ENCODE measurements at regions not wholly inside any gene's neighbourhood (a gene's known extent, or its start where the extent isn't known, plus 50 kb on each side); places are given as distances from the start of the nearest gene placed in this dataset.
"Not testable (repeated sequence)": the region's sequence is repeated elsewhere in the genome, so short reads cannot be mapped to it uniquely, and the experiment has no call there.

- no peak for DNase-seq (ENCODE audit: extremely low spot score)
- TF ChIP-seq, protein P1, sequence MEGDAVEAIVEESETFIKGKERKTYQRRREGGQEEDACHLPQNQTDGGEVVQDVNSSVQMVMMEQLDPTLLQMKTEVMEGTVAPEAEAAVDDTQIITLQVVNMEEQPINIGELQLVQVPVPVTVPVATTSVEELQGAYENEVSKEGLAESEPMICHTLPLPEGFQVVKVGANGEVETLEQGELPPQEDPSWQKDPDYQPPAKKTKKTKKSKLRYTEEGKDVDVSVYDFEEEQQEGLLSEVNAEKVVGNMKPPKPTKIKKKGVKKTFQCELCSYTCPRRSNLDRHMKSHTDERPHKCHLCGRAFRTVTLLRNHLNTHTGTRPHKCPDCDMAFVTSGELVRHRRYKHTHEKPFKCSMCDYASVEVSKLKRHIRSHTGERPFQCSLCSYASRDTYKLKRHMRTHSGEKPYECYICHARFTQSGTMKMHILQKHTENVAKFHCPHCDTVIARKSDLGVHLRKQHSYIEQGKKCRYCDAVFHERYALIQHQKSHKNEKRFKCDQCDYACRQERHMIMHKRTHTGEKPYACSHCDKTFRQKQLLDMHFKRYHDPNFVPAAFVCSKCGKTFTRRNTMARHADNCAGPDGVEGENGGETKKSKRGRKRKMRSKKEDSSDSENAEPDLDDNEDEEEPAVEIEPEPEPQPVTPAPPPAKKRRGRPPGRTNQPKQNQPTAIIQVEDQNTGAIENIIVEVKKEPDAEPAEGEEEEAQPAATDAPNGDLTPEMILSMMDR (IDR thresholded peaks at IDR 0.05; ENCODE audit: control extremely low read depth, extremely low read depth, low read depth, missing control alignments), result no peak
- ChIA-PET POLR2A (no interaction called here), CTCF (interaction anchor here (1.4 kb wide), 1 partner anchor 10 kb away, joined by 5 read pairs; no protein-coding TSS in a partner anchor)
These were observed 995.4 kb upstream of the WWC1 start for GRCh38 chr5:167296066-167296465.

DNA sequence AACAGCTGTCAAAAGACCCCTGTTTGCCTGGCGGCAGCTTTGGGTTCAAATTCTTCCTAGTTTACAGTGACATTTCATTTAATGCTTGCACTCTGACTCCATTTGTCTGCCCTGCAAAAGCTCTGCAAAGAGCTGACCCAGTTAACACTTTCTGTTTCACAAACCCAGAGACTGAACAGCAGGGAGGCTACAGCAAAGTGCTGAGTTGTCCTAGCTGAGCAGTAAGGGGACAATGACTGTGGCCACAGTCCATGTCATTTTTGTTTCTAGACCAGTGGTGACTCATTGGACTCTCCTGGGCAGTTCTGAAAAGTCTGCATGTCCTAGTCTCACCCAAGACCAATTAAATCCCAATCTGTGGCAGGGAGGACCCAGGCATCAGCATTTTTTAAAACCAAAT lies 994.8 kb upstream of the WWC1 start:
- POLR2A ChIA-PET, result no interaction called here
- CTCF ChIA-PET, result interaction anchor here (1.4 kb wide), 1 partner anchor 9 kb away, joined by 5 read pairs; no protein-coding TSS in a partner anchor

DNA sequence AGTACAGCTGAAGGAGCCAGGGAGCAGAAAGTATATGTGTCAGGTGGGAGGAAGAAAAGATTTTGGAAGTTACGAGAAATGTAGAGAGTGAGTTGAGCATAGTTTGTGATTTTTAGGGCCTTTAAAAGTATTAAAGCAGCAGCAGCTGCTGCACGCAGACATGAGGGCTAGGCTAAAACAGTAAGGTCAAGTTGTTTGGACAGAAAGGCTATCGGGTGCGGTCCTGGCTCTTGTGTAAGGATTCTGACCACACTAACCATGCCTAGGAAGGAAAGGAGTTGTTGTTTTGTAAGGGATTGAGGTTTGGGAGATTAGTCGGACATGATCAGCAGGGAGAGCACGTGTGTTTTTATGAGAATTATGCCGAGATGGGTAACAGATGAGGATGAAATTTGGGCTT lies 991.6 kb upstream of the WWC1 start:
- CTCF ChIA-PET; POLR2A ChIA-PET; DNase-seq (ENCODE audit: extremely low spot score): not testable (repeated sequence)

More for the DNA sequence above, 994.8 kb upstream of the WWC1 start:
- TF ChIP-seq, protein P1 (IDR thresholded peaks at IDR 0.05; ENCODE audit: control extremely low read depth, extremely low read depth, low read depth, missing control alignments), result no peak
- no peak for DNase-seq (ENCODE audit: extremely low spot score)

- ChIA-PET CTCF (no interaction called here), POLR2A (no interaction called here)
- DNase-seq (ENCODE audit: extremely low spot score), result no peak
- TF ChIP-seq, protein P1 (IDR thresholded peaks at IDR 0.05; ENCODE audit: control extremely low read depth, extremely low read depth, low read depth, missing control alignments), result no peak
These were observed 987.9 kb upstream of the WWC1 start for GRCh38 chr5:167303582-167303981.

DNA sequence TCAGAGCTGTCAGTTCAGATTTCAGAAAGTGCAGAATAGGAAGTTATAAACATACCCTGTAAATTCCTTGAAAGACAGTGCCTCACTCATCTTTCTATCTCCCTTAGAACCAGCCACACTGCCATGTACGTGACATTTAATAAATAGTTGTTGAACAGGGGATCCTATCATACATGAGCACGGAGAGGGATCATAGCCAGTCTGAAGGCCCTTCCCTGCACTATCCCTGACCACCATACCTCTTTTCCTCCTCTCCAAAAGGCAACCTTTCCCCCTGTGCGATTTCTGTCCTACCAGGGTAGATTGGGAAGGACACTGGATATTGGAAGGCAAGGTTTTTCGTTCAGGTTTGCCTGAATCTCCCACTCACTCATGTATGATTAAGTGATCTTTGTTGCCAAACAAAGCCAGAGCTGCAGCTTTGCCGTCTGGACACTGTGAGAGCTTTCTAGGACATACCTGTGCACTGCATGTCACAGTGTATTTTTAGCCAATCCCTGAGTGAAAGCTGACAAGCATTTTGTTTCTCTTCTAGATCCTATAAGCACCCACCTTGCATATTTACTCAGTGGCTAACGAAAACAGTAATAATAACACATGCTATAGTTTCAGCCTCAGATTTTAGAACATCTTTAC lies 986.5 kb upstream of the WWC1 start:
- DNase-seq (ENCODE audit: extremely low spot score), result no peak
- ChIA-PET POLR2A (no interaction called here), CTCF (interaction anchor here (1.5 kb wide), 1 partner anchor 8 kb away, joined by 5 read pairs; no protein-coding TSS in a partner anchor)
- TF ChIP-seq, protein P1 (IDR thresholded peaks at IDR 0.05; ENCODE audit: control extremely low read depth, extremely low read depth, low read depth, missing control alignments), result no peak

GRCh38 chr5:167305591-167306213 lies 985.7 kb upstream of the WWC1 start:
- ChIA-PET POLR2A (no interaction called here), CTCF (interaction anchor here (1.2 to 1.5 kb wide), 3 partner anchors 9 to 12 kb away, joined by 4 to 5 read pairs (median 4); no protein-coding TSS in a partner anchor)
- no peak for DNase-seq (ENCODE audit: extremely low spot score)
- TF ChIP-seq, protein P1 (IDR thresholded peaks at IDR 0.05; ENCODE audit: control extremely low read depth, extremely low read depth, low read depth, missing control alignments), result no peak

GRCh38 chr5:167307042-167307441 lies 984.4 kb upstream of the WWC1 start:
- DNase-seq (ENCODE audit: extremely low spot score), result no peak
- ChIA-PET CTCF (interaction anchor here (1.2 kb wide), 1 partner anchor 9 kb away, joined by 4 read pairs; no protein-coding TSS in a partner anchor), POLR2A (no interaction called here)
- TF ChIP-seq, protein P1 (IDR thresholded peaks at IDR 0.05; ENCODE audit: control extremely low read depth, extremely low read depth, low read depth, missing control alignments), result no peak

All from GM10248 (cell line).